HAP-1 (cell line): ENCODE measurements at regions not wholly inside any gene's neighbourhood (a gene's known extent, or its start where the extent isn't known, plus 50 kb on each side); places are given as distances from the start of the nearest gene placed in this dataset.
"Not testable (repeated sequence)": the region's sequence is repeated elsewhere in the genome, so short reads cannot be mapped to it uniquely, and the experiment has no call there.

ENCODE experiments used
- DNase-seq, 2 experiments: peaks; one replicate each; pipeline ENCODE4 v3.0.0-alpha.2; 2016 to 2020; ENCODE audit warnings: low spot score in 2 of 2
- H3K27me3 ChIP-seq: fragments of 250-450 bp; sonication (Bioruptor Pico); 2 replicates; pipeline ENCODE4 v1.5.1; 2020; ENCODE audit warnings: low read depth, mild to moderate bottlenecking, moderate library complexity
- H3K36me3 ChIP-seq: fragments of 250-450 bp; sonication (Bioruptor Pico); replicated peaks from 2 replicates; pipeline ENCODE4 v1.5.1; 2020; ENCODE audit warnings: mild to moderate bottlenecking
- H3K4me1 ChIP-seq: fragments of 250-450 bp; sonication (Bioruptor Pico); 2 replicates; pipeline ENCODE4 v1.5.1; 2020; ENCODE audit warnings: mild to moderate bottlenecking
- H3K4me3 ChIP-seq: fragments of 250-450 bp; sonication (Bioruptor Pico); 2 replicates; pipeline ENCODE4 v1.5.1; 2020; ENCODE audit warnings: mild to moderate bottlenecking, moderate library complexity
- H3K9me3 ChIP-seq: fragments of 250-450 bp; sonication (Bioruptor Pico); 2 replicates; pipeline ENCODE4 v1.5.1; 2020; ENCODE audit warnings: mild to moderate bottlenecking, moderate library complexity
- in situ Hi-C: fragments of 300-500 bp; cut with MboI; formaldehyde crosslinking; loops from 3 replicates; pipeline ENCODE4 v1.14.3; 2020; ENCODE audit warnings: low sequenced_read_pairs, inconsistent platforms, mixed read lengths

GRCh38 chrX:115702982-115703381 is 142.0 kb downstream of the PLS3 start:
- no peaks in the 10 kb centered on the region for H3K4me1 ChIP-seq
- no peaks in the 10 kb centered on the region for H3K27me3 ChIP-seq
- H3K4me3 ChIP-seq: no peak overlapping the region
- DNase-seq: no peak
- in situ Hi-C loops: no loop called here
- H3K9me3 ChIP-seq: no peaks in the 10 kb centered on the region
- no peaks in the 10 kb centered on the region for H3K36me3 ChIP-seq

DNA sequence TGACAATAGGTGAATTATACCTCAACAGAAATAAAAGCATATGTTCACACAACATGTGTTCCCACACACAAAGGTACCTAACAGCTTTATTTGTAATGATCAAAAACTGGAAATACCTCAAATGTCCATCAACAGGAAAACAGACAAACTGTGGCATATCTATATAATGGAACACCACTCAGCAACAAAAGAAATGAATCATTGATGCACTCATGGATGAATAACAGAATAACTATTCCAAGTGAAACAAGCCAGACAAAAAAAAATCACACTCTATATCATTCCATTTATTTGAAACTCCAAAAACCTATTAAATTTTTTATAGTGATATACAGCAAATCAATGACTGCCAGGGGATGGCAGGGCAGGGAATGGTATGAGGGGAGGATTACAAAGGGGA is 148.1 kb downstream of the PLS3 start:
- no peaks in the 10 kb centered on the region for H3K9me3 ChIP-seq
- H3K27me3 ChIP-seq: no peaks in the 10 kb centered on the region
- H3K4me1 ChIP-seq: peaks cover 9% of the 10 kb centered on the region; the same call in 1 of the 2 replicates
- no peaks in the 10 kb centered on the region for H3K36me3 ChIP-seq
- H3K4me3 ChIP-seq: no peak overlapping the region
- no peak for DNase-seq
- in situ Hi-C loops: no loop called here

GRCh38 chrX:115712484-115712883 is 151.5 kb downstream of the PLS3 start:
- in situ Hi-C loops: no loop called here
- no peak overlapping the region for H3K4me3 ChIP-seq
- H3K4me1 ChIP-seq: peaks cover 10% of the 10 kb centered on the region; the same call in 1 of the 2 replicates
- H3K36me3 ChIP-seq: no peaks in the 10 kb centered on the region
- DNase-seq: no peak
- H3K27me3 ChIP-seq: no peaks in the 10 kb centered on the region
- H3K9me3 ChIP-seq: no peaks in the 10 kb centered on the region

DNA sequence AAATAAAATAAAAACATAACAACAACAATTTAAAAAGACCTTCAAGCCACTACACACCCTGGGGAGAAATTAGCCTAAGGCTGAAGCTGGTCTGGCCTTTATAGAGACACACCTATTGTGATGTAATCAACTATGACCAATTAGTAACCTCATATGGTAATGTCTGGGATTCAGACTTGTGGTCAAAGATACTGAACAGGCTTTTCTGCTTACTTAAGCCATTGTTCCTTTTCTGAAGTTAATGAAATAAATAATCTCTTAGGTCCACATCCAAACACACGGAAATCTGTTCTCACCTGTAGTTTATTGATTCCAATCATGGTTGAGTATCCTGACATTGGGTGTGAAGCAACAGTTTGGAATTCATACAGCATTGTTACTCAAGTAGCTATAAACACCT is 152.5 kb downstream of the PLS3 start:
- DNase-seq: peak; percentile 44 to 70
- in situ Hi-C loops: no loop called here

GRCh38 chrX:115719171-115719570 is 158.2 kb downstream of the PLS3 start:
- Histone ChIP-seq H3K27me3 (no peaks in the 10 kb centered on the region), H3K9me3 (no peaks in the 10 kb centered on the region), H3K4me3 (no peak overlapping the region), H3K36me3 (no peaks in the 10 kb centered on the region), H3K4me1 (no peaks in the 10 kb centered on the region)
- no peak for DNase-seq
- in situ Hi-C loops: no loop called here

More for the DNA sequence above, 152.5 kb downstream of the PLS3 start:
- Histone ChIP-seq H3K36me3 (no peaks in the 10 kb centered on the region), H3K4me1 (peaks cover 10% of the 10 kb centered on the region; the same call in 1 of the 2 replicates), H3K4me3 (no peak overlapping the region), H3K9me3 (no peaks in the 10 kb centered on the region), H3K27me3 (no peaks in the 10 kb centered on the region)

GRCh38 chrX:115722724-115723433 is 161.9 kb downstream of the PLS3 start:
- H3K36me3 ChIP-seq, DNase-seq, in situ Hi-C loops, H3K9me3 ChIP-seq, H3K27me3 ChIP-seq, H3K4me1 ChIP-seq, H3K4me3 ChIP-seq: not testable (repeated sequence)

GRCh38 chrX:115725370-115725769 is 164.4 kb downstream of the PLS3 start:
- H3K4me1 ChIP-seq, H3K27me3 ChIP-seq, H3K9me3 ChIP-seq, H3K36me3 ChIP-seq, H3K4me3 ChIP-seq, in situ Hi-C loops, DNase-seq: not testable (repeated sequence)

DNA sequence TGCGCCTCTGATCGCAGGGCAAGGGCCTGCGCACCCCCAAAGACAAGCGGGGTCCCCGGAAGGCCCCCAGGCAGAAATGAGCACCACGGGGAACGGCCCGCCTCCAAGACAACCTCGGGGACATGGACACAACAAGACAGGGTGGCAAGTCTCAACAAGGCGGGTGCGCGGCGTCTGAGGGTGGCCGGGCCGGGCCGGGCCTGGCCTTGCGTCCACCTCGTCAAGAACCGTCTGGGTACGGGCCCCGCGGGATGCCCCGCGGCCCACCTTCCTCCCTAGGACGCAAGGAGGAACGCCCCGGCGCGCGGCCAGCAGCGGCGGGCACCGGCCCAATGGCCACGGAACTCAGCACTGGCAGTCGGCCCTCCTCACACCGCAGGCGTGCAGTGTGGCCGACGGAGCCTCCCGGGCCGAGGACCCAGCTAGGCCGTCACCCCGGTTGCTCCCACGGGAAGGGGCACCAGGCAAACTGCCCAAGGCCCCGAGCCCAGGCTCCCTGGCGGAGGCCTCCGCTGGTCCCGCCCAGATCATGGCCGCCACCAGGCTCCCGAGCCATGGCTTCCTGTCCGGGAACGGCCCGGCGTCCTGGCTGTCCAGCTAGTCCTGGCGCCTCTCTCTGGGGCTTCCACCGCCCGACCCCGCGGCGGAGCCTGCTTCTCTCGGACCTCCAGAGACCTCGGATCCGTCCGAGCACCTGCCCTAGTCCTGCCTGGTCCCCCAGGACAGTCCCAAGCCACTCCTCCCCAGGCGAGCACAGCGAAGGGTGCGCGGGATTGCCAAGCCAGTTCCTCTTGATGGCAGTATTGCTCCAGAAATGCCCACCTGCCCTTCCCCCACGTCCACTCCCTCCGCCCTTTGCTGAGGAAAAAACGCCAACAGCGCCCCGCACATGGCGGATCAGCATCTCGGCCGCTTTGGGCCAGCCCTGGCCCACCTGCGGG is 167.1 kb downstream of the PLS3 start:
- H3K4me1 ChIP-seq, H3K4me3 ChIP-seq, DNase-seq, H3K36me3 ChIP-seq, H3K9me3 ChIP-seq, in situ Hi-C loops, H3K27me3 ChIP-seq: not testable (repeated sequence)

- H3K9me3 ChIP-seq, H3K4me1 ChIP-seq, DNase-seq, H3K27me3 ChIP-seq, H3K4me3 ChIP-seq, H3K36me3 ChIP-seq, in situ Hi-C loops: not testable (repeated sequence)
Observed at GRCh38 chrX:115732530-115732929, 171.6 kb downstream of the PLS3 start.

DNA sequence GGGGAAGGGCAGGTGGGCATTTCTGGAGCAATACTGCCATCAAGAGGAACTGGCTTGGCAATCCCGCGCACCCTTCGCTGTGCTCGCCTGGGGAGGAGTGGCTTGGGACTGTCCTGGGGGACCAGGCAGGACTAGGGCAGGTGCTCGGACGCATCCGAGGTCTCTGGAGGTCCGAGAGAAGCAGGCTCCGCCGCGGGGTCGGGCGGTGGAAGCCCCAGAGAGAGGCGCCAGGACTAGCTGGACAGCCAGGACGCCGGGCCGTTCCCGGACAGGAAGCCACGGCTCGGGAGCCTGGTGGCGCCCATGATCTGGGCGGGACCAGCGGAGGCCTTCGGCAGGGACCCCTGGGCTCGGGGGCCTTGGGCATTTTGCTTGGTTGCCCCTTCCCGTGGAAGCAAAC is 174.3 kb downstream of the PLS3 start:
- H3K36me3 ChIP-seq, H3K27me3 ChIP-seq, in situ Hi-C loops, H3K4me1 ChIP-seq, H3K4me3 ChIP-seq, H3K9me3 ChIP-seq, DNase-seq: not testable (repeated sequence)
